Bronchial epithelial cell (primary cell): ENCODE measurements at regions not wholly inside any gene's neighbourhood (a gene's known extent, or its start where the extent isn't known, plus 50 kb on each side); places are given as distances from the start of the nearest gene placed in this dataset.
"Not testable (repeated sequence)": the region's sequence is repeated elsewhere in the genome, so short reads cannot be mapped to it uniquely, and the experiment has no call there.

Experiments used
- DNase-seq: peaks from one replicate; pipeline ENCODE4 v3.0.0-alpha.2; 2010; ENCODE audit warnings: low read depth
- FAIRE-seq: peaks from 2 replicates; lab custom pipeline; 2011; peaks lifted over from hg19 to GRCh38; lab: Jason Lieb, UNC
- H3K27me3 ChIP-seq: 2 replicates; pipeline ENCODE4 v1.5.1; 2011; ENCODE audit warnings: low read length; ENCODE audit not compliant: control insufficient read depth, insufficient read depth
- H3K36me3 ChIP-seq: 2 replicates; pipeline ENCODE4 v1.5.1; 2011; ENCODE audit warnings: low read length; ENCODE audit not compliant: control insufficient read depth, insufficient read depth
- H3K4me3 ChIP-seq: 2 replicates; pipeline ENCODE4 v1.5.1; 2011; ENCODE audit warnings: mild to moderate bottlenecking, low read depth, low read length, control low read depth
- TF ChIP-seq, protein P1 (sequence below): IDR thresholded peaks from 2 replicates; pipeline ENCODE4 v1.5.1; 2011; ENCODE audit warnings: mild to moderate bottlenecking, moderate library complexity, low read length, control low read depth, inconsistent platforms; ENCODE audit not compliant: insufficient read depth, severe bottlenecking

DNA sequence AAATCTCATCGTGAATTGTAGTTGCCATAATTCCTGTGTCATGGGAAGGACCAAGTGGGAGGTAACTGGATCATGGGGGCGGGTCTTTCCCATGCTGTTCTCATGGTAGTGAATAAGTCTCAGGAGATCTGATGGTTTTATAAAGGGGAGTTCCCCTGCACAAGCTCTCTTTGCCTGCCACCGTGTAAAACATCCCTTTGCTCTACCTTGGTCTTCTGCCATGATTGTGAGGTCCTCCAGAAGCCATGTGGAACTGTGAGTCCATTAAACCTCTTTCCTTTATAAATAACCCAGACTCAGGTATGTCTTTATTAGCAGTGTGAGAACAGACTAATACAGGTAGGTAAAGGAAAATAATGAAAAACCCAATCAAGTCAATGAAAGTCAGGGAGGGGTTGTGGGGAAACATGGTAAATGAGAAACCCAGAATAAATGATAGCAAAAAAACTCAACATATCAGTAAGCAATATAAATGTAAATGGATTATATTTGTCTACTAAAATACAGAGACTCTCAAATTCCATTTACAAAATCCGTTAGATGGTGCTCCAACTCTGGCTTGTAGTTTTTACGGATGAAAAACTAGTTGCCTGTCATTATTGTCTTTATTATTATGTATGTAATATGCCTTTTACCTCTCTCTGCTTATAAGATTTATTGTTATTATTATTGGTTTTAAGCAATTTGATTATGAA, 98.9 kb upstream of the NDUFV2 start:
- FAIRE-seq = no peak
- DNase-seq = no peak
- H3K36me3 ChIP-seq = no peaks in the 10 kb centered on the region
- no peak overlapping the region for H3K4me3 ChIP-seq
- no peaks in the 10 kb centered on the region for H3K27me3 ChIP-seq
- TF ChIP-seq, protein P1, sequence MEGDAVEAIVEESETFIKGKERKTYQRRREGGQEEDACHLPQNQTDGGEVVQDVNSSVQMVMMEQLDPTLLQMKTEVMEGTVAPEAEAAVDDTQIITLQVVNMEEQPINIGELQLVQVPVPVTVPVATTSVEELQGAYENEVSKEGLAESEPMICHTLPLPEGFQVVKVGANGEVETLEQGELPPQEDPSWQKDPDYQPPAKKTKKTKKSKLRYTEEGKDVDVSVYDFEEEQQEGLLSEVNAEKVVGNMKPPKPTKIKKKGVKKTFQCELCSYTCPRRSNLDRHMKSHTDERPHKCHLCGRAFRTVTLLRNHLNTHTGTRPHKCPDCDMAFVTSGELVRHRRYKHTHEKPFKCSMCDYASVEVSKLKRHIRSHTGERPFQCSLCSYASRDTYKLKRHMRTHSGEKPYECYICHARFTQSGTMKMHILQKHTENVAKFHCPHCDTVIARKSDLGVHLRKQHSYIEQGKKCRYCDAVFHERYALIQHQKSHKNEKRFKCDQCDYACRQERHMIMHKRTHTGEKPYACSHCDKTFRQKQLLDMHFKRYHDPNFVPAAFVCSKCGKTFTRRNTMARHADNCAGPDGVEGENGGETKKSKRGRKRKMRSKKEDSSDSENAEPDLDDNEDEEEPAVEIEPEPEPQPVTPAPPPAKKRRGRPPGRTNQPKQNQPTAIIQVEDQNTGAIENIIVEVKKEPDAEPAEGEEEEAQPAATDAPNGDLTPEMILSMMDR = no peak

DNA sequence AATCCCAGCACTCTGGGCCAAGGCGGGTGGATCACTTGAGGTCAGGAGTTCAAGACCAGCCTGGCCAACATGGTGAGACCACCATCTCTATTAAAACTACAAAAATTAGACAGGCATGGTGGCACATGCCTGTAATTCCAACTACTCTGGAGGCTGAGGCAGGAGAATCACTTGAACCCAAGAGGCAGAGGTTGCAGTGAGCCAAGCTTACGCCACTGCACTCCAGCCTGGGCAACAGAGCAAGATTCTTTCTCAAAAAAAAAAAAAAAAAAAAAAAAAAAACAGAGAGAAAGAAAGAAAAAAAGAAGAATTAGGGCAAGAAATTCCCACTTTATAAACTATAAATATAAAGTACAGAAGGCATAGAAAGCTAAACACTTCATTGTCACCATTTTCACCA, 98.2 kb upstream of the NDUFV2 start:
- DNase-seq, H3K27me3 ChIP-seq, H3K36me3 ChIP-seq, FAIRE-seq, H3K4me3 ChIP-seq: not testable (repeated sequence)

DNA sequence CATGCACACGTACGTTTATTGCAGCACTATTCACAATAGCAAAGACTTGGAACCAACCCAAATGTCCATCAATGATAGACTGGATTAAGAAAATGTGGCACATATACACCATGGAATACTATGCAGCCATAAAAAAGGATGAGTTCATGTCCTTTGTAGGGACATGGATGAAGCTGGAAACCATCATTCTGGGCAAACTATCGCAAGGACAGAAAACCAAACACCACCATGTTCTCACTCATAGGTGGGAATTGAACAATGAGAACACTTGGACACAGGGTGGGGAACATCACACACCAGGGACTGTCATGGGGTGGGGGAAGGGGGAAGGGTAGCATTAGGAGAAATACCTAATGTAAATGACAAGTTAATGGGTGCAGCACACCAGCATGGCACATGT, 94.8 kb upstream of the NDUFV2 start:
- H3K4me3 ChIP-seq, DNase-seq, H3K36me3 ChIP-seq, FAIRE-seq, H3K27me3 ChIP-seq: not testable (repeated sequence)

DNA sequence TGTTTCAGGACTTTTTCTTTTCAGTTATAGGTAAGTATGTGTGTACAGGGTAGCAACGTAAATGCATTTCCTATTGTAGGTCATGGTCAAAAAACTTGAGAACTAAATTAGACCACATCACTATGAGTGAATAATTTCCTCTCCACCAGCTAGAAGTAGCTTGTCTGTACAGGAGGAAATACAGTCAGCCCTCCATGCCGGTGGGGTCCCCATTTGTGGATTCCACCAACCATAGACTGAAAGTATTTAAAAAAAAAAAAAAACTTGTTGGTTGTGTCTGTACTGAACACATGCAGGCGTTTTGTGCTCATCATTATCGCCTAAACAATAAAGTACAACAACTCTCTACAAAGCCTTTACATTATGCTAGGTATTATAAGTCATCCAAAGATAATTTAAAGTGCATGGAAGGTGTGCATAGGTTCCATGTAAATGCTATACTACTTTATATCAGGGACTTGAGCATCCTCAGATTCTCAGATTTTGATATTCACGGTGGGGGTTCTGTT, 94.2 kb upstream of the NDUFV2 start:
- TF ChIP-seq, protein P1 = no peak
- Histone ChIP-seq H3K27me3 (no peaks in the 10 kb centered on the region), H3K36me3 (no peaks in the 10 kb centered on the region), H3K4me3 (no peak overlapping the region)
- FAIRE-seq (no peak), DNase-seq (no peak)

DNA sequence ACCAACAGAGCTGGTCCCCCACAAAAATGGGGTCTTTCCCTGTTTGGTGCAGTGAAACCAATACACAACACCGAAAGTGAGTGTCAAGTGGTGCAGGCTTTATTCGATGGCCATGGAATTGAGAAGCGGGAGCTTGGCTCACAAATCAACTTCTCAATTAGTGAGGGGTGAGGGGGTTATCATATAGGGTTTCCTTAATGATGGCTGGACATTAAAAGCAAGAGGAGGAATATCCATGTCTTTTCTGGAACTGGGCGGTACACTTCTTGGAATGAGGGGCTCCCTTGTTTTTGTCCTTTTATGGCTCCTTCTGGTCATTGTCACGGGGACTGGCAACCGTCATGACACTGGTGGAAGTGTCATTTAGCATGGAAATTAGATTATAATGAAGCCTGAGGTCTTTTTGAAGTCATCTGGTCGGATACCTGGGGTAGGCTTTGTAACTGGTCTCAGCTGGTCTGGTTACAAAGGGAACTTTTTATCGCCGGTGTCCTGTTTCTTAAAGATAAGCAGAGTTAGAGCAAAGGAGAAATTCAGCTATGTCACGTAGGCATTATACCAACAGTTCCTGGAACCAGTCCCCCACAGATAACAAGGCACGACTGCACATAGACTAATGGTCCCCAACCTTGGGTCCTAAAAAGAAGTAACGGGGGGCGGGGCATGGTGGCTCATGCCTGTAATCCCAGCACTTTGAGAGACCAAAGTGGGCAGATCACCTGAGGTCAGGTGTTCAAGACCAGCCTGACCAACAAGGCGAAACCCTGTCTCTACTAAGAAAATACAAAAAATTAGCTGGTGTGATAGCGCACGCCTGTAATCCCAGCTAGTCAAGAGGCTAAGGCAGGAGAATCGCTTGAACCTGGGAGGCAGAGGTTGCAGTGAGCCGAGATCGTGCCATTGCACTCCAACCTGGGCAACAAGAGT, 93.5 kb upstream of the NDUFV2 start:
- DNase-seq (no peak), FAIRE-seq (peak; percentile 52)
- no peaks in the 10 kb centered on the region for H3K27me3 ChIP-seq
- H3K4me3 ChIP-seq = no peak overlapping the region
- TF ChIP-seq, protein P1 = no peak
- no peaks in the 10 kb centered on the region for H3K36me3 ChIP-seq

DNA sequence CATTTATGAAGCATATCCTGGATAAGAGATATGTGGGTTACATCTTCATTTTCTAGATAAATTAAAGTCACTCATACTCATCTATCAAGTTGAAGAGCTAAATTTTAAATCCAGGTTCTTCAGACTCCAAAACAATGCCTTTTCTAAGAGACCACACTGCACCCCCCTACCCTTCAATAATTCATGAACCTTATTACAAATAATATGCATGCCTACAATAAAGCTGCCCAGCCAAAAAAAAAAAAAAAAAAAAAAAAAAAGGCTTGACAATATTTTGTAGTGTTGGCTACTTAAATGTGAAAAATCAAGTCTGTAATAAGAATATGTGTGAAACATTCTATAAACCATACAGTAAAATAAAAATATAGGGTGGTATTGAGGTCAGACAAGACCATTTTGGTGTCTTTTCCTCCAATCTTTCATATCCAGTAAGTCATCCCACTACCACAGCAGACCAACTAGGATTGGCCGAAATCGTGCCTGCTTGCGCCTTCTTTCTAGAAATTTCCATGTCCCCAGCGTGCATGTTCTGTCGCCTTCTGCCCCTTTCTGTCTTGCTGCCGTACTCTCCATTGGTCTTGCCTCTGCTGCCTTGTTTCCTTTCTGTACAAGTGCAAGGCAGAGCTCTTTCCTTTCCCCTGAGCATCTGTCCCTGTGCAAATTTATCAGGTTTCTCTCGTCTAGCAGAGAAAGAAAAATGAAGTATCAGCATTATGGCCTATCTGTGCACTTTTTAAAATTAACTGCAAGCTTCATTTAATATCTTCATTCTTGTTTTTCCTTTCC, 92.6 kb upstream of the NDUFV2 start:
- DNase-seq = no peak
- Histone ChIP-seq H3K27me3 (no peaks in the 10 kb centered on the region), H3K36me3 (no peaks in the 10 kb centered on the region), H3K4me3 (no peak overlapping the region)
- no peak for FAIRE-seq
- TF ChIP-seq, protein P1 = no peak
